ENCODE measurements at regions not wholly inside any gene's neighbourhood (a gene's known extent, or its start where the extent isn't known, plus 50 kb on each side); places are given as distances from the start of the nearest gene placed in this dataset.
"Not testable (repeated sequence)": the region's sequence is repeated elsewhere in the genome, so short reads cannot be mapped to it uniquely, and the experiment has no call there.

GRCh38 chr18:1499265-1499664, 594.6 kb downstream of the ADCYAP1 start:
- DNase-seq: no peak

DNA sequence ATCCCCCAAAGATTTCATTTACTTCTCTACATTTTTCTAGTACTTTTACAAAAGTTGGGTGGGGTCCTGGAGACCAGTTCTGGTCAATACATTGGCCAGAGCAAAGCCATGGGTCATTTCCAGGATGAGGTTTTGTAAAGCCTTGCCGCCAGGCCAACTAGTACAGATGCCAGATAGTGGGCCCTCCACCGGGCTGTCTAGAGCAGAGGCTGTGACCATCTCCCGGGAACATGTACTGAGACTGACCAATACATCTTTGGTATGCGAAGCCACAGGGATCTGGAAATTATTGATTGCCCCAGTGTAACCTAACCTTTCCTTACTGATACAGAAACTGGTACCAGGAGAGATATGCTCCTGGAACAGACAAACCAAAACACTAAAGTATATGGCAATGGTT, 599.2 kb downstream of the ADCYAP1 start:
- DNase-seq: no peak

- no peak for DNase-seq
Observed at GRCh38 chr18:1505856-1506255, 601.2 kb downstream of the ADCYAP1 start.

- no peak for DNase-seq
Observed at GRCh38 chr18:1510542-1511179, 606.0 kb downstream of the ADCYAP1 start.

- no peak for DNase-seq
Observed at GRCh38 chr18:1511619-1512311, 607.1 kb downstream of the ADCYAP1 start.

DNA sequence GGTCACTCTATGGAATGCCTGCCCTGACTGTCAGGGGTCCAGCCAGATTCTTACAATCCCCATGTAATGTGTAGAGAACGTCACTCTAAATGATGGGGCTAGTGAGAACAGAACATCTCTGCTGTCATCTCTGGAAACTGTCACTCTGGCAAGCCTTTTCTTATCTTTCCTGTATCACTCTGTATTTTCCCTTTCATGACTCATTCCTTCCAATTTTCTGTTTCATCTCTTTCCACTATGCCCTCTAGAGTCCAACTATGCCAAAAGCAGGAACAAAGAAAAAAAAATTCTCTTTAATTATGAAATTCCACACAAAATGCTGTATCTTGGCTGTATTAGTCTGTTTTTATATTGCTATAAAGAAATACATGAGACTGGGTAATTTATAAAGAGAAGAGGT, 608.8 kb downstream of the ADCYAP1 start:
- DNase-seq: no peak

- not testable (repeated sequence) for DNase-seq
Observed at GRCh38 chr18:1521588-1522248, 617.0 kb downstream of the ADCYAP1 start.

GRCh38 chr18:1522249-1522615, 617.6 kb downstream of the ADCYAP1 start:
- DNase-seq: no peak

DNA sequence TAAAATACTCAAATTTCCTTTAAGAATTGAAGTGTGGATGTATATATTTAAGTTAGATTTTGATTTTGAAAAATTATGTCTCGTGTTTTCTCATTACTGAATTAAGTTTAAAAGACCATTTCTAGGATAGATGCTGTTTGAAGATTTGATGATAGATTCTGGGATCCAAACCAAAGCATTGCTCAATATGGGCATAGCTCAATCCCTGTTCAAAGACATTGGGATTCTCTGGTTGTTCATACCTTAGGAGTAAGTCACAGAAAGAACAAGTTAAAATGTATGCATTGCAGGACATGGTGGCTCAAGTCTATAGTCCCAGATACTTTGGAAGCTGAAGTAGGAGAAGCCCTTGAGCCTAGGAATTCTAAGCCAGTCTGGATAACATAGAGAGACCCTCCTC, 622.3 kb downstream of the ADCYAP1 start:
- DNase-seq: no peak

DNA sequence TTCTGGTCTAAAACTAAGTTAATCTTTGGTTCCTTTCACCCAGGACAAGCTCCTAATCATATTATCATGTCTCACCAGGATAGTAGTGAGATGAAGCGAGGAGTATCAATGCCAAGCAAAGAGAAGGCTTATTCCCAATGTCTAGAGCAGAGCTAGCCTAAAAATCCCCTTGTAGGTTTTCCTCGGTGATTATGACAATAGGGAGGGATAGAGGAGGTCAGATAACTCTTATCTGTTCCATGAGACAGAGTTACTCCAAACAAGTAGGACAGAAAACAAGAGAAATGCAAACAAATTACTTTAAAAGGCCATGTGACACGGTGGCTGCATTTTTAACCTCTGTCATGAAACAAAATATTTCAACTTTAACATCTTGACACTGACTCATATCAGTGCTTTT, 623.1 kb downstream of the ADCYAP1 start:
- DNase-seq: no peak

DNA sequence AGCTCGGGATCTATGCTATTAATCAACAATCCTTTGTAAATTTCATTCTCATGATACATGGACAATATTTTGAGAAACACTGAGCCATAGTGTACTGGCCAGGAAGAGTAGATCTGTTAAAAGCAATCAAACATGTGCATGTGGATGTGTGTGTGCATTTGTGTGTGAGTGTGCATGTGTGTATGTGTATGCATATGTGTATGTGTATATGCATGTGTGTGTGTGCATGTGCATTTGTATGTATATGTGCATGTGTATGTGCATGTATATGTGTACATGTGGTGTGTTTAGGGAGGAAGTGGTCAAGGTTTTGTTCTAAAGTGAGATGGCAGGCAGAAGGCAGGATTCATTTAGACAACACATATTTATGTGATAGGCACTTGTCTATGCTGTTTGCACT, 623.8 kb downstream of the ADCYAP1 start:
- DNase-seq: no peak

DNA sequence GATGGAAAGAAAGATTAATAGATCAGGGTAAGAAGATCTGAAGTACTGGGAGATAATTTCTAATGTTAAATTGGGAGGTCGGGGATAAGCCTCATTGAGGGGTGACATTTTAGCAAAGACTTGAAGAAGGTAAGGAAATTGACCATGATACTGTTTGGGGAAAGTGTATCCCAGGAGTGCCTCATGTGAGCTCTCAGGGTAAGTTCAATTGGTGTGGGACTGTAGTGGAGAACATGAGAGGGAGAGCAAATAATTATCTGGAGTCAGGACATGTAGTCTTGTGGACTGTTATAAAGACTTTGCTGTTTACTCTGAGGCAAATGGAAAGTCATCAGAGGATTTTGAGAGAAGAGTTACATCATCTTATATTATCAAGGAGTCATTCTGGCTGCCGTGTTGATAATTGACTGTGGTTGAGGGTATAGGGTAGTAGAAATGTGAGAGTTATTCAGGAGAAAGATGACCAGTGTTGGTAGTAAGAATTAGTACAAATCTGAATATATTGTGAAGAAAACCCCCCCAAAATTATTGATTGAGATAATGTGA, 624.4 kb downstream of the ADCYAP1 start:
- no peak for DNase-seq

DNA sequence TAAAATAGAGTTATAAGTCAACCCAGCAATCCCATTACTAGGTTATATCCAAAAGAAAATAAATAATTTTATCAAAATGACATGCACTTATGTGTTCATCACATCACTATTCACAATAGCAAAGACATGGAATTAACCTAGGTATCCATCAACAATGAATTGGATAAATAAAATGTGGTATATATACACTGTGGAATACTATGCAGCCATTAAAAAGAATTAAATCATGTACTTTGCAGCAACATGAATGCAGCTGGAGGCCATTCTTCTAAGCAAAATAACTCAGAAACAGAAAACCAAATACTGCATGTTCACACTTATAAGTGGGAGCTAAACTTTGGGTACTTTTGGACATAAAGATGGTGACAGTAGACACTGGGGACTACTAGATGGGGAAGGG, 626.0 kb downstream of the ADCYAP1 start:
- no peak for DNase-seq

- DNase-seq: no peak
Observed at GRCh38 chr18:1539276-1539675, 634.6 kb downstream of the ADCYAP1 start.

DNA sequence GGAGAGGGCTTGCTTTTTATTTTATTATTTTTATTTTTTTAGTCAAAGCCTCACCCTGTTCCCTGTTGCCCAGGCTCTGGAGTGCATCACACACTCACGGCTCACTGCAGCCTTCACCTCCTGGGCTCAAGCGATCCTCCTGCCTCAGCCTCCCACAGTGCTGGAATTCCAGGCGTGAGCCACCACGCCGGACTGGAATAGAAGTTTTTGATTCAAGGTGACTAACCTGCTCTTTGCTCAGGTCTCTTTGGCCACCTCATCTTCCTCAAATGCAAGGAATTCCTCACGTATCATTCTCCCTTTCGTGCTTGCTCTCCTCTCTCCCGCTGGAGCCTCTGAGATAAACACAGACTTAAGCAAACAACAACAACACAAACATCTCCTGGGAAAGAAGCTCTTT, 636.8 kb downstream of the ADCYAP1 start:
- no peak for DNase-seq

DNA sequence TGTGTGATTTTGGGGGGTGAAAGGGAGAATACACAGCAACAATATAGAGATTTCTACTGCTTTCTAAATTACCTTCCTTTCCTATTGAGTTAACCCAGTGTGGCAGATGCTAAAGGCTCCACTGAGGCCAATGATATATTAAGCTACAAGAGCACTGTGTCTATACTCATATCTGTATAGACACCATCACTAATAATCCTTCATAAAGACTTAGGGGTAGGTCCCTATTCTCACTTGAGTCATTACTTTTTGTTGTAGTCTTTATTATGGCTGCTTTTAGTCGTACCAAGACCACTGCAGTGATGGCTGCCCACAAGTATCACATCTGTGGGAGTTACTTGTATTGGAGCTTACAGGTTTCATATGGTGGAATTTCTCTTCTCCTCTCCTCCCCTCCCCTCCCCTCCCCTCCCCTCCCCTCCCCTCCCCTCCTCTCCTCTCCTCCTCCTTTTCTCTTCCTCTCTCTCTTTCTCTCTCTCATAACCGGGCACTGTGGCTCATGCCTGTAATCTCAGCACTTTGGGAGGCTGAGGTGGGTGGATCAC, 637.6 kb downstream of the ADCYAP1 start:
- no peak for DNase-seq

GRCh38 chr18:1544016-1544415, 639.3 kb downstream of the ADCYAP1 start:
- no peak for DNase-seq

GRCh38 chr18:1557711-1558110, 653.0 kb downstream of the ADCYAP1 start:
- DNase-seq: not testable (repeated sequence)

DNA sequence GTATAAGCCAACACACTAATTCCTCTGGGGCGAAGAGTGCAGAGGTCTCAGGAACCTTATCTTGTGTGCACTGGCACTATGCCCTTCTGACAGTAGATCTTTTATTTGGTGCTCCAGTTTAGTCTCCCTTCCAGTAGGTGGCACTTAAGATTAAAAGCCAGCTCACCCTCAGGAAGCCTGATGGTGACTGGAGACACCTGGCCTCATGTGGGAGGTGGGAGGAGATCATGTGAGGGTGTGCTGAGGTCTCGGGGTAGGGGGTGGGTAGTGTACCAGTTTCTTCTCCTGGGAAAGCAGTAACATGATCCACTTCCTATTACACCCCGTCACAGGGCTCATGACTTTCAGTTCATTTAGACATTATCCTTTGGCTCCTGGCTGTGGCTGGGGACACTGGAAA, 654.9 kb downstream of the ADCYAP1 start:
- no peak for DNase-seq

- DNase-seq: no peak
Observed at GRCh38 chr18:1564793-1565192, 660.1 kb downstream of the ADCYAP1 start.

DNA sequence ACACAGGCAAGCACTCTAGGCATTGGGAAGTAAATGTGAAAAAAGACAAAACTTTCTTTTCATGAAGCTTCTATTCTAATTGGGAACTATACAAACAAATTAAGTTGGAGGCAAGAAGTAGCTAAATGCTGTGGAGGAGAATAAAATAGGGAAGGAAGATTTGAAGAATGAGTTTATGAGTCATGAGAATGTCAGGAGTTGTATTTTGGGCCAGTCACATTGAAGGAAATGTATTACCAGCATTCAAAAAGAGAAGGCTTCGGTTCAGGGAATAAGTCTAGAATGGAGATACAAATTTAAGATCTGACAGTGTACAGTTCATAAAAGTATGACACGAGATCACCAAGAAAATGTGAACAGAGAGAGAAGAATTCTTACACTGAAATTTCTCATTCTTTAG, 666.5 kb downstream of the ADCYAP1 start:
- no peak for DNase-seq

DNA sequence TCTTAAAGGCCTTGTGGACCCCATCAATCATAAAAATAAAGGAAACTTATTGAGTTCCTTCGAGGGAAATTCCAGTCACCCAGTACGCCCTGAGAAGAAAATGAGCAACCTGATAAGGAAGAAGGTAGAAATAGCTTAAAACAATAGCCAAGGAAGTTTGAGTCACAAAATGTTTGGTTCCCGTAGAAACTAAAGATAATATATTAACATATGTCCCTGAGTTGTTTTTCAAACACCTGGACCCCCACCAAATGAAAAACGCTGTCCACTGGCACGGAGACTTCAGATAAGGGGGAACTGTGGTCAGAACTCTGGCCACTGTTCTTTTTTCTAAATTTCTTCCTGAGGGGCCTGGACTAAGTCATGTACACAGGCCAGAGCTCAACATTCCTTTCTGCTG, 669.1 kb downstream of the ADCYAP1 start:
- DNase-seq: no peak

GRCh38 chr18:1575084-1575483, 670.4 kb downstream of the ADCYAP1 start:
- DNase-seq: no peak

DNA sequence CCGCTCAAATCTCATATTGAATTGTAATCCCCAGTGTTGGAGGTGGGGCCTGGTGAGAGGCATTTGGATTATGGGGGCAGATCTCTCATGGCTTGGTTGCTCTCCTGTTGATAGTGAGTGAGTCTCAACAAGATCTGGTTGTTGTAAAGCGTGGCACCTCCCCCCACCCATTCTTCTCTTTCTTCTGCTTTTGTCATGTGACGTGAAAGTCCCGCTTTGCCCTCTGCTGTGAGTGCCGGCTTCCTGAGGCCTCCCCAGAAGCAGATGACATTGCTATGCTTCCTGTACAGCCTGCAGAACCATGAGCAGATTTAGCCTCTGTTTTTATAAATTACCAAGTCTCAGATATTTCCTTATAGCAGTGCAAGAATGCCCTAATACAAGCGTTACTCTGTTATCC, 673.8 kb downstream of the ADCYAP1 start:
- DNase-seq: no peak
